Activated CD8-positive, alpha-beta memory T cell treated with anti-CD3 and anti-CD28 coated beads, Interleukin-2, amount 10 ng/mL, durations not matched to agents 7 days and 5 days (primary cell): ENCODE measurements at regions not wholly inside any gene's neighbourhood (a gene's known extent, or its start where the extent isn't known, plus 50 kb on each side); places are given as distances from the start of the nearest gene placed in this dataset.
"Not testable (repeated sequence)": the region's sequence is repeated elsewhere in the genome, so short reads cannot be mapped to it uniquely, and the experiment has no call there.

Source experiments
- ATAC-seq: fragments of 150-1000 bp; cut with Tn5 transposase; one replicate; pipeline ENCODE4 v1.10.0; 2021; ENCODE audit warnings: moderate library complexity
- CTCF ChIA-PET: fragments of 350-600 bp; sonication (Branson Sonifier 250); formaldehyde crosslinking; loops from one replicate; lab custom pipeline; 2021; ENCODE audit warnings: antibody characterized with exemption; lab: Charles Lee
- DNase-seq: peaks from one replicate; pipeline ENCODE4 v3.0.0-alpha.2; 2020
- H3K27ac Mint-ChIP-seq: one replicate; pipeline ENCODE4 v1.8.0; 2021; ENCODE audit warnings: mild to moderate bottlenecking, mixed read lengths
- H3K27me3 Mint-ChIP-seq: one replicate; pipeline ENCODE4 v1.8.0; 2021; ENCODE audit warnings: mixed read lengths
- H3K36me3 Mint-ChIP-seq: one replicate; pipeline ENCODE4 v1.8.0; 2021; ENCODE audit warnings: mild to moderate bottlenecking, mixed read lengths
- H3K4me1 Mint-ChIP-seq: one replicate; pipeline ENCODE4 v1.8.0; 2021; ENCODE audit warnings: mixed read lengths
- H3K4me3 Mint-ChIP-seq: one replicate; pipeline ENCODE4 v1.8.0; 2021; ENCODE audit warnings: mild to moderate bottlenecking, moderate library complexity, mixed read lengths
- H3K9me3 Mint-ChIP-seq: one replicate; pipeline ENCODE4 v1.8.0; 2022; ENCODE audit warnings: low read depth, mixed read lengths

GRCh38 chr22:47860907-47861306, 1098.5 kb downstream of the TBC1D22A start:
- CTCF ChIA-PET, H3K9me3 Mint-ChIP-seq, ATAC-seq: not testable (repeated sequence)

GRCh38 chr22:47859881-47860525, 1097.6 kb downstream of the TBC1D22A start:
- Mint-ChIP-seq H3K4me1 (no peaks in the 10 kb centered on the region), H3K27me3 (no peaks in the 10 kb centered on the region), H3K4me3 (no peak overlapping the region), H3K9me3 (no peaks in the 10 kb centered on the region), H3K36me3 (no peaks in the 10 kb centered on the region), H3K27ac (no peak overlapping the region)
- no peak for DNase-seq
- CTCF ChIA-PET = no interaction called here
- no peak for ATAC-seq

More at GRCh38 chr22:47860907-47861306, 1098.5 kb downstream of the TBC1D22A start:
- H3K27me3 Mint-ChIP-seq, H3K27ac Mint-ChIP-seq, DNase-seq, H3K36me3 Mint-ChIP-seq, H3K4me1 Mint-ChIP-seq, H3K4me3 Mint-ChIP-seq: not testable (repeated sequence)

- no peaks in the 10 kb centered on the region for H3K9me3 Mint-ChIP-seq
- no peak for ATAC-seq
These were observed 1096.4 kb downstream of the TBC1D22A start for GRCh38 chr22:47858773-47859306.

GRCh38 chr22:47854680-47855079, 1092.2 kb downstream of the TBC1D22A start:
- ATAC-seq (no peak), DNase-seq (no peak)
- peaks cover 2% of the 10 kb centered on the region for H3K27me3 Mint-ChIP-seq
- H3K27ac Mint-ChIP-seq = no peak overlapping the region
- CTCF ChIA-PET = no interaction called here
- H3K36me3 Mint-ChIP-seq = no peaks in the 10 kb centered on the region
- H3K4me3 Mint-ChIP-seq = no peak overlapping the region
- H3K9me3 Mint-ChIP-seq = no peaks in the 10 kb centered on the region
- no peaks in the 10 kb centered on the region for H3K4me1 Mint-ChIP-seq

More at GRCh38 chr22:47858773-47859306, 1096.4 kb downstream of the TBC1D22A start:
- Mint-ChIP-seq H3K4me3 (no peak overlapping the region), H3K27me3 (no peaks in the 10 kb centered on the region), H3K4me1 (no peaks in the 10 kb centered on the region), H3K36me3 (no peaks in the 10 kb centered on the region), H3K27ac (no peak overlapping the region)
- CTCF ChIA-PET = no interaction called here
- DNase-seq = no peak

GRCh38 chr22:47854251-47854650, 1091.8 kb downstream of the TBC1D22A start:
- Mint-ChIP-seq H3K4me1 (no peaks in the 10 kb centered on the region), H3K9me3 (no peaks in the 10 kb centered on the region), H3K27me3 (peaks cover 2% of the 10 kb centered on the region), H3K36me3 (no peaks in the 10 kb centered on the region), H3K27ac (no peak overlapping the region), H3K4me3 (no peak overlapping the region)
- no peak for DNase-seq
- no peak for ATAC-seq
- CTCF ChIA-PET = no interaction called here

GRCh38 chr22:47853750-47854149, 1091.3 kb downstream of the TBC1D22A start:
- no peaks in the 10 kb centered on the region for H3K9me3 Mint-ChIP-seq
- CTCF ChIA-PET = no interaction called here
- H3K27me3 Mint-ChIP-seq = peaks cover 2% of the 10 kb centered on the region
- ATAC-seq (no peak), DNase-seq (no peak)
- H3K4me3 Mint-ChIP-seq = no peak overlapping the region
- no peaks in the 10 kb centered on the region for H3K4me1 Mint-ChIP-seq
- no peak overlapping the region for H3K27ac Mint-ChIP-seq
- no peaks in the 10 kb centered on the region for H3K36me3 Mint-ChIP-seq

GRCh38 chr22:47851586-47851985, 1089.1 kb downstream of the TBC1D22A start:
- Mint-ChIP-seq H3K4me3 (no peak overlapping the region), H3K27me3 (peaks cover 2% of the 10 kb centered on the region), H3K36me3 (no peaks in the 10 kb centered on the region), H3K4me1 (no peaks in the 10 kb centered on the region), H3K9me3 (no peaks in the 10 kb centered on the region), H3K27ac (no peak overlapping the region)
- CTCF ChIA-PET = no interaction called here
- no peak for ATAC-seq
- DNase-seq = no peak

- no peaks in the 10 kb centered on the region for H3K4me1 Mint-ChIP-seq
- ATAC-seq (no peak), DNase-seq (no peak)
- peaks cover 2% of the 10 kb centered on the region for H3K27me3 Mint-ChIP-seq
- CTCF ChIA-PET = no interaction called here
- H3K4me3 Mint-ChIP-seq = no peak overlapping the region
- H3K9me3 Mint-ChIP-seq = no peaks in the 10 kb centered on the region
- H3K36me3 Mint-ChIP-seq = no peaks in the 10 kb centered on the region
- H3K27ac Mint-ChIP-seq = no peak overlapping the region
These were observed 1088.2 kb downstream of the TBC1D22A start for GRCh38 chr22:47850644-47851151.

- Mint-ChIP-seq H3K27me3 (peaks cover 2% of the 10 kb centered on the region), H3K4me3 (no peak overlapping the region), H3K36me3 (no peaks in the 10 kb centered on the region), H3K4me1 (no peaks in the 10 kb centered on the region), H3K27ac (no peak overlapping the region), H3K9me3 (no peaks in the 10 kb centered on the region)
- CTCF ChIA-PET = no interaction called here
- no peak for DNase-seq
- no peak for ATAC-seq
These were observed 1087.1 kb downstream of the TBC1D22A start for GRCh38 chr22:47849576-47849975.

- Mint-ChIP-seq H3K9me3 (no peaks in the 10 kb centered on the region), H3K4me1 (no peaks in the 10 kb centered on the region), H3K36me3 (no peaks in the 10 kb centered on the region), H3K27ac (no peak overlapping the region), H3K4me3 (no peak overlapping the region), H3K27me3 (peaks cover 2% of the 10 kb centered on the region)
- DNase-seq (no peak), ATAC-seq (no peak)
- CTCF ChIA-PET = no interaction called here
These were observed 1085.9 kb downstream of the TBC1D22A start for GRCh38 chr22:47848184-47848920.

GRCh38 chr22:47847131-47847890, 1084.9 kb downstream of the TBC1D22A start:
- CTCF ChIA-PET = no interaction called here
- no peak overlapping the region for H3K4me3 Mint-ChIP-seq
- no peaks in the 10 kb centered on the region for H3K4me1 Mint-ChIP-seq
- no peaks in the 10 kb centered on the region for H3K9me3 Mint-ChIP-seq
- peaks cover 2% of the 10 kb centered on the region for H3K27me3 Mint-ChIP-seq
- ATAC-seq (no peak), DNase-seq (no peak)
- no peak overlapping the region for H3K27ac Mint-ChIP-seq
- no peaks in the 10 kb centered on the region for H3K36me3 Mint-ChIP-seq

GRCh38 chr22:47846206-47846605, 1083.8 kb downstream of the TBC1D22A start:
- no peak overlapping the region for H3K4me3 Mint-ChIP-seq
- ATAC-seq (no peak), DNase-seq (no peak)
- peaks cover 2% of the 10 kb centered on the region for H3K27me3 Mint-ChIP-seq
- no peaks in the 10 kb centered on the region for H3K36me3 Mint-ChIP-seq
- no peaks in the 10 kb centered on the region for H3K9me3 Mint-ChIP-seq
- CTCF ChIA-PET = no interaction called here
- H3K27ac Mint-ChIP-seq = no peak overlapping the region
- H3K4me1 Mint-ChIP-seq = no peaks in the 10 kb centered on the region

GRCh38 chr22:47842119-47842518, 1079.7 kb downstream of the TBC1D22A start:
- no peak for ATAC-seq
- H3K27me3 Mint-ChIP-seq = no peaks in the 10 kb centered on the region

More at GRCh38 chr22:47842119-47842518, 1079.7 kb downstream of the TBC1D22A start:
- no peak for DNase-seq
- H3K9me3 Mint-ChIP-seq = no peaks in the 10 kb centered on the region
- no peak overlapping the region for H3K27ac Mint-ChIP-seq
- CTCF ChIA-PET = no interaction called here
- H3K4me1 Mint-ChIP-seq = no peaks in the 10 kb centered on the region
- no peaks in the 10 kb centered on the region for H3K36me3 Mint-ChIP-seq
- no peak overlapping the region for H3K4me3 Mint-ChIP-seq
